ENCODE measurements at regions not wholly inside any gene's neighbourhood (a gene's known extent, or its start where the extent isn't known, plus 50 kb on each side); places are given as distances from the start of the nearest gene placed in this dataset.

DNA sequence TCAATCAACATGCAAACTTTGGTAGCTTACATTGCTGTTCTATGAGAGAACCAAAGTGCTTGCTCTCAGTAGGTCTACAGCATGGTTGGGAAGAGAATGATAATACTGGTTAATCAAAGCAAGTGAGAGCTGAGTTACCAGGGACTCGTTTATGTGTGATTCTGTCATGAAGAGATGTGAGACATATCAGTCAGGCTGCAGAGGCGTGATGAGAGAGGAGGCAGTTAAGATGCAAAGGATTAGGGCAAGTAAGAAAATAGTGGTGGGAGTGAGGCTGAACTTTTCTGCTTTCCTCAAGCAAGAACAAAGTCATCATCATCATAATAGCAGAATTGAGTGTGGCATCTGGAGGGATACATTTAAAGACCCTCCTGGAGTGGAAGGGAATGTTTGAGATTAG lies 86.5 kb downstream of the RPS12 start:
- 30% methylated on average over 1 of the region's 2 CpGs for WGBS (ENCODE audit: insufficient coverage)
- Histone ChIP-seq H2AFZ (ENCODE audit: insufficient read depth, low read depth, low read length, poor library complexity, severe bottlenecking) (no peak overlapping the region), H3K4me2 (replicated peaks; ENCODE audit: low read depth, low read length, poor library complexity, severe bottlenecking) (no peak overlapping the region), H3K79me2 (ENCODE audit: control insufficient read depth, insufficient read depth, low read length) (no peaks in the 10 kb centered on the region), H3K9ac (ENCODE audit: low read length) (no peak overlapping the region), H3K27me3 (replicated peaks in 1 of 4; ENCODE audit: control extremely low read depth in 1 of 4, control insufficient read depth in 3 of 4, insufficient read depth in 4 of 4, low read length in 3 of 4) (no peaks in the 10 kb centered on the region), H3K27ac (ENCODE audit: low read length in 2 of 2) (no peak overlapping the region), H3K4me1 (ENCODE audit: control insufficient read depth in 2 of 2, insufficient read depth in 2 of 2, low read length in 2 of 2) (no peaks in the 10 kb centered on the region), H3K36me3 (replicated peaks in 1 of 2; ENCODE audit: control extremely low read depth in 1 of 2, control insufficient read depth in 1 of 2, extremely low read depth in 1 of 2, insufficient read depth in 2 of 2, low read length in 1 of 2) (no peaks in the 10 kb centered on the region), H3K9me3 (ENCODE audit: control extremely low read depth in 1 of 3, control insufficient read depth in 2 of 3, insufficient read depth in 1 of 3, low read length in 2 of 3) (no peaks in the 10 kb centered on the region), H4K20me1 (ENCODE audit: control insufficient read depth, insufficient read depth, low read length, poor library complexity, severe bottlenecking) (no peaks in the 10 kb centered on the region), H3K4me3 (ENCODE audit: control extremely low read depth in 1 of 5, extremely low read depth in 1 of 5, insufficient read depth in 1 of 5, low read depth in 2 of 5, low read length in 4 of 5) (no peak overlapping the region)
- Mint-ChIP-seq H3K4me1 (no peaks in the 10 kb centered on the region), H3K27ac (no peak overlapping the region), H3K9me3 (ENCODE audit: insufficient read depth) (no peaks in the 10 kb centered on the region), H3K27me3 (peaks cover 17% of the 10 kb centered on the region), H3K4me3 (no peak overlapping the region)
- TF ChIP-seq CTCF (IDR thresholded peaks at IDR 0.05) (no peak), EZH2 (IDR thresholded peaks at IDR 0.05; ENCODE audit: borderline replicate concordance, insufficient read depth, low read depth, low read length, poor library complexity, severe bottlenecking) (no peak)
- ATAC-seq (ENCODE audit: low read depth) (no peak), DNase-seq (no peak)
- ChIA-PET POLR2A (no interaction called here), CTCF (no interaction called here)
- intact Hi-C loops (cut with micrococcal nuclease) = no loop called here

GRCh38 chr6:132902901-132903300 lies 88.5 kb downstream of the RPS12 start:
- POLR2A ChIA-PET = no interaction called here
- Mint-ChIP-seq H3K4me1 (no peaks in the 10 kb centered on the region), H3K9me3 (ENCODE audit: insufficient read depth) (no peaks in the 10 kb centered on the region), H3K27ac (no peak overlapping the region), H3K4me3 (no peak overlapping the region), H3K27me3 (peaks cover 17% of the 10 kb centered on the region)
- TF ChIP-seq EZH2 (IDR thresholded peaks at IDR 0.05; ENCODE audit: borderline replicate concordance, insufficient read depth, low read depth, low read length, poor library complexity, severe bottlenecking) (no peak), CTCF (IDR thresholded peaks at IDR 0.05) (no peak)
- Histone ChIP-seq H3K27ac (ENCODE audit: low read length in 2 of 2) (no peak overlapping the region), H3K4me3 (ENCODE audit: control extremely low read depth in 1 of 5, extremely low read depth in 1 of 5, insufficient read depth in 1 of 5, low read depth in 2 of 5, low read length in 4 of 5) (no peak overlapping the region), H3K27me3 (replicated peaks in 1 of 4; ENCODE audit: control extremely low read depth in 1 of 4, control insufficient read depth in 3 of 4, insufficient read depth in 4 of 4, low read length in 3 of 4) (no peaks in the 10 kb centered on the region), H3K9me3 (ENCODE audit: control extremely low read depth in 1 of 3, control insufficient read depth in 2 of 3, insufficient read depth in 1 of 3, low read length in 2 of 3) (no peaks in the 10 kb centered on the region), H3K4me1 (ENCODE audit: control insufficient read depth in 2 of 2, insufficient read depth in 2 of 2, low read length in 2 of 2) (no peaks in the 10 kb centered on the region), H4K20me1 (ENCODE audit: control insufficient read depth, insufficient read depth, low read length, poor library complexity, severe bottlenecking) (no peaks in the 10 kb centered on the region), H3K4me2 (replicated peaks; ENCODE audit: low read depth, low read length, poor library complexity, severe bottlenecking) (no peak overlapping the region), H3K9ac (ENCODE audit: low read length) (no peak overlapping the region), H3K79me2 (ENCODE audit: control insufficient read depth, insufficient read depth, low read length) (no peaks in the 10 kb centered on the region), H3K36me3 (replicated peaks in 1 of 2; ENCODE audit: control extremely low read depth in 1 of 2, control insufficient read depth in 1 of 2, extremely low read depth in 1 of 2, insufficient read depth in 2 of 2, low read length in 1 of 2) (no peaks in the 10 kb centered on the region), H2AFZ (ENCODE audit: insufficient read depth, low read depth, low read length, poor library complexity, severe bottlenecking) (no peak overlapping the region)
- CTCF ChIA-PET = no interaction called here
- no CpG with 5 or more reads among the region's 6 CpGs for WGBS (ENCODE audit: insufficient coverage)
- intact Hi-C loops (cut with micrococcal nuclease) = no loop called here
- no peak for DNase-seq
- no peak for ATAC-seq (ENCODE audit: low read depth)
